OCI-LY7 (cell line): ENCODE measurements at regions not wholly inside any gene's neighbourhood (a gene's known extent, or its start where the extent isn't known, plus 50 kb on each side); places are given as distances from the start of the nearest gene placed in this dataset.

Source experiments
- BruUV-seq: library from RNA; stranded (reverse); fragments of 400-500 nt; replicated peaks from 2 replicates; lab custom pipeline; 2021; lab: Mats Ljungman, UMichigan
- CTCF ChIA-PET: fragments of 300-600 bp; sonication (Branson Sonifier 250); formaldehyde crosslinking; loops from one replicate; lab custom pipeline; 2022; ENCODE audit warnings: antibody characterized with exemption; ENCODE audit not compliant: unreplicated experiment; lab: Charles Lee
- POLR2A ChIA-PET: fragments of 300-600 bp; sonication (Branson Sonifier 250); formaldehyde crosslinking; loops from one replicate; lab custom pipeline; 2022; ENCODE audit warnings: antibody characterized with exemption; lab: Charles Lee
- DNase-seq: peaks from one replicate; pipeline ENCODE4 v3.0.0-alpha.2; 2015; ENCODE audit warnings: low spot score
- H2AFZ ChIP-seq: fragments of 200-600 bp; sonication (generic), shearing (Covaris generic); 2 replicates; pipeline ENCODE4 v1.6.1; 2014; ENCODE audit warnings: mild to moderate bottlenecking, antibody characterized with exemption, low read length, moderate library complexity
- H3K27ac ChIP-seq: fragments of 200-600 bp; sonication (generic); 2 replicates; pipeline ENCODE4 v1.5.1; 2014; ENCODE audit warnings: mixed run types, low read depth, mild to moderate bottlenecking, moderate library complexity, low read length, inconsistent platforms; ENCODE audit not compliant: poor library complexity, severe bottlenecking
- H3K36me3 ChIP-seq: fragments of 200-600 bp; sonication (generic); 2 replicates; pipeline ENCODE4 v1.6.1; 2014; ENCODE audit warnings: mild to moderate bottlenecking, antibody characterized with exemption, low read length, moderate library complexity, mixed read lengths; ENCODE audit not compliant: insufficient read depth
- H3K4me1 ChIP-seq: fragments of 200-600 bp; sonication (generic); 2 replicates; pipeline ENCODE4 v1.5.1; 2014; ENCODE audit warnings: mild to moderate bottlenecking, low read length; ENCODE audit not compliant: insufficient read depth, poor library complexity, severe bottlenecking
- H3K4me2 ChIP-seq: fragments of 200-600 bp; sonication (generic); 2 replicates; pipeline ENCODE4 v1.6.1; 2014; ENCODE audit warnings: mild to moderate bottlenecking, low read length
- H3K4me3 ChIP-seq: fragments of 200-600 bp; sonication (generic); 2 replicates; pipeline ENCODE4 v1.5.1; 2014; ENCODE audit warnings: mild to moderate bottlenecking, low read depth, low read length; ENCODE audit not compliant: poor library complexity, severe bottlenecking
- H3K79me2 ChIP-seq: fragments of 200-600 bp; sonication (generic); 2 replicates; pipeline ENCODE4 v1.6.1; 2016; ENCODE audit warnings: low read depth, mild to moderate bottlenecking, low read length, moderate library complexity, mixed read lengths; ENCODE audit not compliant: insufficient read depth
- H3K9me2 ChIP-seq: fragments of 200-600 bp; sonication (generic); 2 replicates; pipeline ENCODE4 v1.6.1; 2016; ENCODE audit warnings: mild to moderate bottlenecking, low read length, mixed read lengths; ENCODE audit not compliant: insufficient read depth
- H3K9me3 ChIP-seq: fragments of 200-600 bp; sonication (generic); 2 replicates; pipeline ENCODE4 v1.6.1; 2014; ENCODE audit warnings: mild to moderate bottlenecking, mixed run types, low read length, mixed read lengths
- H4K20me1 ChIP-seq: fragments of 200-600 bp; sonication (generic); 2 replicates; pipeline ENCODE4 v1.6.1; 2014; ENCODE audit warnings: mild to moderate bottlenecking, antibody characterized with exemption, low read length, moderate library complexity, mixed read lengths; ENCODE audit not compliant: insufficient read depth
- CTCF ChIP-seq: fragments of 200-600 bp; sonication (generic); conservative IDR thresholded peaks from 2 replicates; pipeline ENCODE4 v1.5.1; 2014; ENCODE audit warnings: mild to moderate bottlenecking, antibody characterized with exemption, low read length, moderate library complexity, mixed read lengths
- EZH2phosphoT487 ChIP-seq: fragments of 200-600 bp; sonication (generic); IDR thresholded peaks from 2 replicates; pipeline ENCODE4 v1.6.1; 2018; ENCODE audit warnings: low read depth, borderline replicate concordance, mild to moderate bottlenecking, mixed run types, antibody characterized with exemption, low read length, moderate library complexity, mixed read lengths
- intact Hi-C: fragments of 100-400 bp; cut with micrococcal nuclease; formaldehyde crosslinking; loops from one replicate; pipeline ENCODE4 v1.10.0; 2022; ENCODE audit not compliant: unreplicated experiment

DNA sequence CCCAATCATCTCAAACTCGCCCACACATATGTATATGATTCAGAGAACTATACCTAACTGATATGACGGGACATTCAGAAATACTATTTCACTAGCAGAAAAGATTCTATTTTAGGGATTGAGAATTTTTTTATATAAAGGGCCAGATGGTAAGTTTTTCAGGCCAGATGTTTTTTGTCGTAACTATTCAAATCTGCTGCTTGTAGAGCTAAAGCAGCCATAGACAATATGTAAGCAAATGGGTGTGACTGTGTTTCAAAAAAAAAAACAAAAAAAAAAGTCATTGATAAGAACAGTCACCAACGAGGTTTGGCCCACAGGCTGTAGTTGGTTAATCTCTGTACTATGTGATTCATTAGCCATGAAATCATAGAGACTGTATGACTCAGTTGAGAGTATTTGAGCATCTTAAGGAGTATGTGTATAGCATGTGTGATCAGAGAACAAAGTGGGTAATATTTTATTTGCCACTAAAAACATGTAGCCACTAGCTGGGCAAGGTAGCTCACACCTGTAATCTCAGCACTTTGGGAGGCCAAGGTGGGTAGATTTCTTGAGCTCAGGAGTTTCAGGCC lies 2724.7 kb downstream of the PCDH9 start:
- no peaks in the 10 kb centered on the region for H3K9me3 ChIP-seq
- no peak overlapping the region for H3K4me2 ChIP-seq
- TF ChIP-seq EZH2phosphoT487 = no peak
- TF ChIP-seq CTCF = no peak
- no peaks in the 10 kb centered on the region for H3K36me3 ChIP-seq
- no peak overlapping the region for H2AFZ ChIP-seq
- DNase-seq = no peak
- H3K4me3 ChIP-seq = no peak overlapping the region
- BruUV-seq = no TSS peak
- ChIA-PET POLR2A (interaction anchor here (1.0 kb wide), 1 partner anchor 8 kb away, joined by 6 read pairs; no protein-coding TSS in a partner anchor), CTCF (no interaction called here)
- no peaks in the 10 kb centered on the region for H3K4me1 ChIP-seq
- H3K79me2 ChIP-seq = no peaks in the 10 kb centered on the region
- H3K9me2 ChIP-seq = no peaks in the 10 kb centered on the region
- H3K27ac ChIP-seq = no peak overlapping the region
- no peaks in the 10 kb centered on the region for H4K20me1 ChIP-seq
- intact Hi-C loops = no loop called here

- H4K20me1 ChIP-seq = no peaks in the 10 kb centered on the region
- no peaks in the 10 kb centered on the region for H3K4me1 ChIP-seq
- H3K36me3 ChIP-seq = no peaks in the 10 kb centered on the region
- intact Hi-C loops = no loop called here
- BruUV-seq = no TSS peak
- TF ChIP-seq CTCF = no peak
- no peak for TF ChIP-seq EZH2phosphoT487
- no peak overlapping the region for H3K4me3 ChIP-seq
- ChIA-PET POLR2A (interaction anchor here (0.6 kb wide), 1 partner anchor 162 kb away, joined by 3 read pairs; no protein-coding TSS in a partner anchor), CTCF (no interaction called here)
- no peak overlapping the region for H2AFZ ChIP-seq
- no peak overlapping the region for H3K27ac ChIP-seq
- H3K4me2 ChIP-seq = no peak overlapping the region
- no peaks in the 10 kb centered on the region for H3K79me2 ChIP-seq
- no peaks in the 10 kb centered on the region for H3K9me2 ChIP-seq
- no peaks in the 10 kb centered on the region for H3K9me3 ChIP-seq
- no peak for DNase-seq
Measured at GRCh38 chr13:64488731-64489130, 2741.4 kb downstream of the PCDH9 start.

DNA sequence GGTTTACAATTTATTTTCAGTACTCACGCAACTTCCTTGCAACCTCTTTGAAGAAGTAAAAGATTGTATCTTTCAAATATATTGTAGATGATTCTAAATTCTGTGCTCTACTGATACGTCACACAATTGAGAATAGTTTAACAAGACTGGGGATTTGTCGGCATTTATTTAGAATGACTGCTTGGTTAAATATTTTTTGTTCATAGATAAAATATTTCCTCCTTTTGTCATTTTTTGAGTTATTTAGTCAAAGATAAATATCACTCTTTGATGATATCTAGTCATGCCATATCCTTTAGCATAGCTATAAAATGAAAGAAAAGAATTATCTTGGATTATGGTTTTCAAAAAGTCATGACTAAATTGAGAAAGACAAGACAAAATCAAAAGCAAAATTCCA lies 2747.8 kb downstream of the PCDH9 start:
- Histone ChIP-seq H3K79me2 (no peaks in the 10 kb centered on the region), H3K9me3 (no peaks in the 10 kb centered on the region), H3K9me2 (no peaks in the 10 kb centered on the region), H3K36me3 (no peaks in the 10 kb centered on the region), H3K4me3 (no peak overlapping the region), H2AFZ (no peak overlapping the region), H4K20me1 (no peaks in the 10 kb centered on the region), H3K4me2 (no peak overlapping the region), H3K4me1 (no peaks in the 10 kb centered on the region), H3K27ac (no peak overlapping the region)
- intact Hi-C loops = no loop called here
- TF ChIP-seq EZH2phosphoT487 (no peak), CTCF (no peak)
- ChIA-PET POLR2A (no interaction called here), CTCF (no interaction called here)
- no peak for DNase-seq
- no TSS peak for BruUV-seq
